ENCODE measurements at regions not wholly inside any gene's neighbourhood (a gene's known extent, or its start where the extent isn't known, plus 50 kb on each side); places are given as distances from the start of the nearest gene placed in this dataset.

GRCh38 chr13:73366241-73366640, 307.4 kb downstream of the KLF5 start:
- ATAC-seq (no peak), DNase-seq (no peak)
- no peak overlapping the region for H3K4me3 Mint-ChIP-seq
- peaks cover 10% of the 10 kb centered on the region for H3K27me3 Mint-ChIP-seq
- no peaks in the 10 kb centered on the region for H3K36me3 Mint-ChIP-seq (ENCODE audit: low read depth)
- H3K9me3 ChIP-seq (ENCODE audit: control insufficient read depth, low read length, poor library complexity, severe bottlenecking) = no peaks in the 10 kb centered on the region
- no peak overlapping the region for H3K27ac Mint-ChIP-seq
- no peaks in the 10 kb centered on the region for H3K4me1 Mint-ChIP-seq

- no peaks in the 10 kb centered on the region for H3K4me1 Mint-ChIP-seq
- H3K9me3 ChIP-seq (ENCODE audit: control insufficient read depth, low read length, poor library complexity, severe bottlenecking) = no peaks in the 10 kb centered on the region
- H3K27me3 Mint-ChIP-seq = peaks cover 7% of the 10 kb centered on the region
- H3K36me3 Mint-ChIP-seq (ENCODE audit: low read depth) = no peaks in the 10 kb centered on the region
- no peak overlapping the region for H3K4me3 Mint-ChIP-seq
- ATAC-seq (no peak), DNase-seq (no peak)
- H3K27ac Mint-ChIP-seq = no peak overlapping the region
These were observed 306.9 kb downstream of the KLF5 start for GRCh38 chr13:73365681-73366080.

- Mint-ChIP-seq H3K27me3 (peaks cover 7% of the 10 kb centered on the region), H3K27ac (no peak overlapping the region), H3K36me3 (ENCODE audit: low read depth) (no peaks in the 10 kb centered on the region), H3K4me1 (no peaks in the 10 kb centered on the region), H3K4me3 (no peak overlapping the region)
- no peak for DNase-seq
- no peak for ATAC-seq
- no peaks in the 10 kb centered on the region for H3K9me3 ChIP-seq (ENCODE audit: control insufficient read depth, low read length, poor library complexity, severe bottlenecking)
These were observed 306.4 kb downstream of the KLF5 start for GRCh38 chr13:73365252-73365651.

- Mint-ChIP-seq H3K27me3 (peaks cover 6% of the 10 kb centered on the region), H3K4me3 (no peak overlapping the region), H3K36me3 (ENCODE audit: low read depth) (no peaks in the 10 kb centered on the region), H3K27ac (no peak overlapping the region), H3K4me1 (no peaks in the 10 kb centered on the region)
- no peaks in the 10 kb centered on the region for H3K9me3 ChIP-seq (ENCODE audit: control insufficient read depth, low read length, poor library complexity, severe bottlenecking)
- ATAC-seq = no peak
- no peak for DNase-seq
These were observed 305.9 kb downstream of the KLF5 start for GRCh38 chr13:73364736-73365135.

GRCh38 chr13:73358606-73359095, 299.8 kb downstream of the KLF5 start:
- Mint-ChIP-seq H3K36me3 (ENCODE audit: low read depth) (no peaks in the 10 kb centered on the region), H3K4me1 (no peaks in the 10 kb centered on the region)

GRCh38 chr13:73355134-73355533, 296.3 kb downstream of the KLF5 start:
- Mint-ChIP-seq H3K36me3 (ENCODE audit: low read depth) (no peaks in the 10 kb centered on the region), H3K4me3 (no peak overlapping the region), H3K4me1 (no peaks in the 10 kb centered on the region), H3K27ac (no peak overlapping the region), H3K27me3 (no peaks in the 10 kb centered on the region)
- H3K9me3 ChIP-seq (ENCODE audit: control insufficient read depth, low read length, poor library complexity, severe bottlenecking) = no peaks in the 10 kb centered on the region
- no peak for ATAC-seq
- no peak for DNase-seq

More at GRCh38 chr13:73358606-73359095, 299.8 kb downstream of the KLF5 start:
- H3K27ac Mint-ChIP-seq = no peak overlapping the region
- no peak for ATAC-seq
- H3K4me3 Mint-ChIP-seq = no peak overlapping the region
- H3K27me3 Mint-ChIP-seq = peaks cover 6% of the 10 kb centered on the region
- no peaks in the 10 kb centered on the region for H3K9me3 ChIP-seq (ENCODE audit: control insufficient read depth, low read length, poor library complexity, severe bottlenecking)
- DNase-seq = no peak

- Mint-ChIP-seq H3K4me1 (no peaks in the 10 kb centered on the region), H3K4me3 (no peak overlapping the region), H3K27ac (no peak overlapping the region), H3K36me3 (ENCODE audit: low read depth) (no peaks in the 10 kb centered on the region), H3K27me3 (peaks cover 14% of the 10 kb centered on the region)
- H3K9me3 ChIP-seq (ENCODE audit: control insufficient read depth, low read length, poor library complexity, severe bottlenecking) = no peaks in the 10 kb centered on the region
- no peak for DNase-seq
- no peak for ATAC-seq
These were observed 292.9 kb downstream of the KLF5 start for GRCh38 chr13:73351730-73352129.

- H3K9me3 ChIP-seq (ENCODE audit: control insufficient read depth, low read length, poor library complexity, severe bottlenecking) = no peaks in the 10 kb centered on the region
- ATAC-seq (no peak), DNase-seq (no peak)
- no peak overlapping the region for H3K27ac Mint-ChIP-seq
- peaks cover 5% of the 10 kb centered on the region for H3K27me3 Mint-ChIP-seq
- H3K4me3 Mint-ChIP-seq = no peak overlapping the region
- H3K4me1 Mint-ChIP-seq = no peaks in the 10 kb centered on the region
- no peaks in the 10 kb centered on the region for H3K36me3 Mint-ChIP-seq (ENCODE audit: low read depth)
These were observed 282.9 kb downstream of the KLF5 start for GRCh38 chr13:73341748-73342147.

- ATAC-seq (no peak), DNase-seq (no peak)
- Mint-ChIP-seq H3K27me3 (peaks cover 5% of the 10 kb centered on the region), H3K4me3 (no peak overlapping the region), H3K36me3 (ENCODE audit: low read depth) (no peaks in the 10 kb centered on the region), H3K27ac (no peak overlapping the region), H3K4me1 (no peaks in the 10 kb centered on the region)
- H3K9me3 ChIP-seq (ENCODE audit: control insufficient read depth, low read length, poor library complexity, severe bottlenecking) = no peaks in the 10 kb centered on the region
These were observed 281.3 kb downstream of the KLF5 start for GRCh38 chr13:73340069-73340468.

GRCh38 chr13:73339086-73339485, 280.3 kb downstream of the KLF5 start:
- no peaks in the 10 kb centered on the region for H3K4me1 Mint-ChIP-seq
- ATAC-seq = no peak
- H3K9me3 ChIP-seq (ENCODE audit: control insufficient read depth, low read length, poor library complexity, severe bottlenecking) = no peaks in the 10 kb centered on the region

GRCh38 chr13:73338389-73338788, 279.6 kb downstream of the KLF5 start:
- H3K9me3 ChIP-seq (ENCODE audit: control insufficient read depth, low read length, poor library complexity, severe bottlenecking) = no peaks in the 10 kb centered on the region
- Mint-ChIP-seq H3K36me3 (ENCODE audit: low read depth) (no peaks in the 10 kb centered on the region), H3K4me1 (no peaks in the 10 kb centered on the region), H3K4me3 (no peak overlapping the region), H3K27me3 (peaks cover 5% of the 10 kb centered on the region), H3K27ac (no peak overlapping the region)
- no peak for ATAC-seq
- DNase-seq = no peak

More at GRCh38 chr13:73339086-73339485, 280.3 kb downstream of the KLF5 start:
- peaks cover 5% of the 10 kb centered on the region for H3K27me3 Mint-ChIP-seq
- no peak overlapping the region for H3K27ac Mint-ChIP-seq
- no peak for DNase-seq
- H3K4me3 Mint-ChIP-seq = no peak overlapping the region
- no peaks in the 10 kb centered on the region for H3K36me3 Mint-ChIP-seq (ENCODE audit: low read depth)

- Mint-ChIP-seq H3K27me3 (no peaks in the 10 kb centered on the region), H3K36me3 (ENCODE audit: low read depth) (no peaks in the 10 kb centered on the region), H3K4me1 (no peaks in the 10 kb centered on the region)
These were observed 278.7 kb downstream of the KLF5 start for GRCh38 chr13:73337532-73337931.

GRCh38 chr13:73336773-73337172, 278.0 kb downstream of the KLF5 start:
- Mint-ChIP-seq H3K4me3 (no peak overlapping the region), H3K4me1 (no peaks in the 10 kb centered on the region), H3K27me3 (no peaks in the 10 kb centered on the region), H3K36me3 (ENCODE audit: low read depth) (no peaks in the 10 kb centered on the region), H3K27ac (no peak overlapping the region)
- no peak for DNase-seq
- ATAC-seq = no peak
- no peaks in the 10 kb centered on the region for H3K9me3 ChIP-seq (ENCODE audit: control insufficient read depth, low read length, poor library complexity, severe bottlenecking)

More at GRCh38 chr13:73337532-73337931, 278.7 kb downstream of the KLF5 start:
- no peak for DNase-seq
- H3K4me3 Mint-ChIP-seq = no peak overlapping the region
- no peaks in the 10 kb centered on the region for H3K9me3 ChIP-seq (ENCODE audit: control insufficient read depth, low read length, poor library complexity, severe bottlenecking)
- no peak for ATAC-seq
- H3K27ac Mint-ChIP-seq = no peak overlapping the region

GRCh38 chr13:73335944-73336343, 277.1 kb downstream of the KLF5 start:
- no peak for ATAC-seq
- no peaks in the 10 kb centered on the region for H3K27me3 Mint-ChIP-seq
- no peak for DNase-seq
- H3K4me1 Mint-ChIP-seq = no peaks in the 10 kb centered on the region
- H3K4me3 Mint-ChIP-seq = no peak overlapping the region
- H3K36me3 Mint-ChIP-seq (ENCODE audit: low read depth) = no peaks in the 10 kb centered on the region
- H3K9me3 ChIP-seq (ENCODE audit: control insufficient read depth, low read length, poor library complexity, severe bottlenecking) = no peaks in the 10 kb centered on the region
- H3K27ac Mint-ChIP-seq = no peak overlapping the region

All from T-helper 17 cell (primary cell).